ENCODE measurements at regions not wholly inside any gene's neighbourhood (a gene's known extent, or its start where the extent isn't known, plus 50 kb on each side); places are given as distances from the start of the nearest gene placed in this dataset.
A peak's percentile ranks its signal among the peaks of the same experiment; 100 is the strongest.

DNA sequence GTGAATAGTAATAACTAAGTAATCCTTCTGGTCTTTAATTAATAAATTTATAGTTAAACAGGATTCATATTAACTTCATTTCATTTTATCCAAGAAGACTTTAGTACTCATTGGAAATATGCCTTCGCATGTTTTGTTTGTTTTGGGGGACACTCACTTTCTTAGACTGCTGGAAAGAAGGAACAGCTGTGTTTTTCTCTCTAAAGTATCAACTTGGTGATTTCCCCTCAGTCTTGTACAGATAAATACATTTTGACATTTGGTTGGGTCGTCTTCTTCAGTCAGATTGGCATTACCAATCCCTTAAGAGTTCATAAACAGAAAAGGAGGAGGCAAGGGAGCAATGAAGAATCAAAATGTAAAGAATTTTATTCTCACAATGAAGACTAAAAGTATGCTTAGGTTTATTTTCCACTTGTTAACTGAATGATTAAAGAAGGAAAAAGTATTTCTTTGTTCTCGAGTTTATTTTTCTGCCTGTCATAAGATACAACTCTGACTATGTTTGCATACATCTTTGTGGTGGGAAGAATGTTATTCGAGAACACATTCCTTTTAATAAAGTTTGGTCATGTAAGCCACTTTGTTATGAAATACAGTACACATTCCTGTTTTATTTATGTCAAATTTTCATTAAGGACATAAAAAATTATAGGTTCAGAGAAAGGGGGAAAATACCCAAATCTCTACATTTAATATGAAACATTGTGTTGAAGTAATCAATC is 140.2 kb downstream of the GMNC start:
- no peak for DNase-seq (ENCODE audit: low read depth, low spot score)

DNA sequence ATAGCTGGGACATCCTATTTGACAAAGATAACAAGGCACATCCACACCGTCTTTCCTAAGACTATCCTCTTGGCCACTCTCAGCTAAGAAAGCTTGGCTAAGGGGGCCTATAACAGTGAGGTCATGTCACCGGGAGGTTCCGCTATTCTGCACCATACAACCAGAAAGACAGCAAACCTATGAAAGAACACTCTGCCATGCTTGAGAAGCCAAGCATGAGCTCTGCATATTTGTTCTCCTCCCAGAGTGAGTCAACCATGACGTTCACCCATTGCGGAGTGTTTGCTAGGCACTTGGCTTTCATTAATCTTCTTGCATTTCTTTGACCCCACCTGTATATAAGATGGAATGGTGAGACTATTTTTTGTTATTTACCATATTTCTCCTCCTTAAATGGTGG is 141.2 kb downstream of the GMNC start:
- DNase-seq (ENCODE audit: low read depth, low spot score): no peak

DNA sequence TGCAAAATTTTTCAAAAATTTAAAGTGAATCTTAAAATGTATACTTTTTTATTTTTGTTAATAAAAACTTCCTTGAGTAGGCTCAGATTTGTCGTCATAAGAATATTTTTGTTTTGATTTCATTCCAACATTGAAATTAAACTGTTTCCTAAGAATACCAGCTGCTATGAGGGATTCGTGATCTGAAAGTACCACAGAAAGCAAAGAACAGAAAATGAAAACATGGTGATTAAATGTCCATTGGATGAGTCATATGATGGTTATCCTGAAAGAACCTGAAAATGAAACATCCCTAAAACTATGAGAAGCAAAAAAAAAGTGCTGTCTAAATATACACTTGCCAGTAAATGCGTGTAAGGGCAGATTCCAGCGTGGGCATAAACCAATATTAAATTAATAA is 143.8 kb downstream of the GMNC start:
- DNase-seq (ENCODE audit: low read depth, low spot score): peak; percentile 46

DNA sequence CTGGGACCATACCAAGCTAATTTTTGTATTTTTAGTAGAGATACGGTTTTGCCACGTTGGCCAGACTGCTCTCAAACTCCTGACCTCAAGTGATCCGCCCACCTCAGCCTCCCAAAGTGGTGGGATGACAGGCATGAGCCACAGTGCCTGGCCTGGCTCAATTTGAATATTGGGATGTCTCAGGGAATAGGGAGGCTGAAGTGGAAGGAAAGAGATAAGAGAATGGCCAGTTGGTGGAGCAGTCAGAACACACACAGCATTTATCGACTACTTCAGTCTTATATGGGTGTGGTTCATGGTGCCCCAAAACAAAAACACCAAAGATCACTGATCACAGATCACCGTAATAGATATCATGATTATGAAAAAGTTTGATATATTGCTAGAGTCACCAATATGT is 144.4 kb downstream of the GMNC start:
- DNase-seq (ENCODE audit: low read depth, low spot score): no peak

DNA sequence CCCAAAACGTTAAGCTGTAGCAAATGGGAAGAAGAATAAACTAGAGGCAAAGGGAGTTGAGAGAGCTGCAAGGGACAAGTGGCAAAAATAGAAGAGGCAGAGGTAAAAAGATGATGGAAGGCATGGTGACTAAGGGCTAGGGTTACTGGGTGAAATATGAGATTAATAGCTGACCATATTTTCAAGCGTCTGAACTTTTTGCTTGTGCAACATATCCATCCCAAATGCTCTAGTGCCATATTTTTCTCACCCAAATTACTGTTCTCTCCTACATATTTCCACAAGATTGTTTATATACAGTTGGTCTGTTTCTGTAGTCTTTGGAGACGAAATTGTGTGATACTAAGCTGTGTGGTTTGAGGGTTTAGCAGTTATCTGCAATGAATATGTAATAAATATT is 145.5 kb downstream of the GMNC start:
- no peak for DNase-seq (ENCODE audit: low read depth, low spot score)

DNA sequence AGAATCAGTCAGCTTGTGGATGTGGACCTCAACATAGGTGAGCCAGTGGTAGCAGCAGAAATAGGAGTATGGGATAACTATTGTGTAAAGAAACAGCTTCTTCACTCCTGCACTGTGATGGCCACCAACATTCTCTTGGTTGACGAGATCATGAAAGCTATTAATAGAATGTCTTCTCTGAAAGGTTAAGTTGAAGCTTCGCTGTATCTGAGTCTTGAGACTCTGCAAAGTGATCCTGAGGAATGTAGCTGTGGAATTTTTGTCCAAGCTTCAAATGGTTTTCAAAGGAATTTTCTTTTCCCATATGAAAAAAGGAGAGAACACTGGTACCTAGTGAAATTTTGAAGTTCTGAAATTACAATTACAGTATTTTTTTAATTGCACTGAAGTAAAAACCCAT is 146.3 kb downstream of the GMNC start:
- no peak for DNase-seq (ENCODE audit: low read depth, low spot score)

DNA sequence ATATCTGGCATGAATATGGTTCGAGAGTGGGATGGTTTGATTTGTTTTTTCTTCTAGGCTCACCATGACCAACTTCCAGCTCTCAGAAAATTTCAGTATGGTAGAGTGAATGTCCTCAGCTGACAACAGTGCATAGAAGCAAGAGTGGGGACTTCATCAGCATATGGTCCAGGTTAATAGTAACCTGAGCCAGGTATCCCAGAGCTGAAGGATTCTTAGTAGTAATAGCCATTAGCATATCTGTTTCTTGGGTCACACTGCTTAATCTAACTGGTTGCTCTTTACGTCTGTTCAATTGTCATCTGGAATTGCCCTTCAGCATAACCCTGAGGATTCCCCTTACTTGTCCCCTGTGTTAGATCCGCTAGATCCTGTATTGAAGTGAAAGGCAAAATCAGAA is 151.8 kb downstream of the GMNC start:
- DNase-seq (ENCODE audit: low read depth, low spot score): no peak

DNA sequence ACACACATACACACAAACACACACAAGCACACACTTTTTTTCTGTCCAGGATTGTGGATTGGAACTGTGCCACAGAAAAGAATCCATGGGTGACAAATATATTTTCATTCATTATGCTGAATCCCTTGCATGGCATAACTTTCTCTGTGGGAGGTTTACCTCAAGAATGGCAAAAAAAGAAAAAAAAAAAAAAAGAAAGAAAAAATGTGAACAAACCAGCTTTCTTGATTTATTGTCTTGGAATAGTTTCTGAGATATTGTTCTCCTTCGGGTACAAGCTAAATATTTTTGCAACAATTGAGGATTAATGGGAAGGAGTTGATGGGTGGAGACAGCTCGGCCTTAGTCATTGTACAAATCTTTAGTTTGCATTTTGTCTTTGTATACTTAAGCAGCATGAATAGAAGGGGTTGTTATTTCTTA is 153.1 kb downstream of the GMNC start:
- peak; percentile 47 for DNase-seq (ENCODE audit: low read depth, low spot score)
